HFF-Myc (cell line): ENCODE measurements at regions not wholly inside any gene's neighbourhood (a gene's known extent, or its start where the extent isn't known, plus 50 kb on each side); places are given as distances from the start of the nearest gene placed in this dataset.

Experiments
- DNase-seq: peaks from one replicate; pipeline ENCODE4 v3.0.0-alpha.2; 2011; ENCODE audit warnings: low read depth; ENCODE audit errors: extremely low read depth
- H3K4me3 ChIP-seq: replicated peaks from 2 replicates; pipeline ENCODE4 v1.5.1; 2011; ENCODE audit warnings: low read depth, mild to moderate bottlenecking, control low read depth, low read length
- CTCF ChIP-seq: IDR thresholded peaks from 2 replicates; pipeline ENCODE4 v1.5.1; 2012; ENCODE audit warnings: mild to moderate bottlenecking, low read depth, low read length, control low read depth; ENCODE audit errors: missing control alignments

DNA sequence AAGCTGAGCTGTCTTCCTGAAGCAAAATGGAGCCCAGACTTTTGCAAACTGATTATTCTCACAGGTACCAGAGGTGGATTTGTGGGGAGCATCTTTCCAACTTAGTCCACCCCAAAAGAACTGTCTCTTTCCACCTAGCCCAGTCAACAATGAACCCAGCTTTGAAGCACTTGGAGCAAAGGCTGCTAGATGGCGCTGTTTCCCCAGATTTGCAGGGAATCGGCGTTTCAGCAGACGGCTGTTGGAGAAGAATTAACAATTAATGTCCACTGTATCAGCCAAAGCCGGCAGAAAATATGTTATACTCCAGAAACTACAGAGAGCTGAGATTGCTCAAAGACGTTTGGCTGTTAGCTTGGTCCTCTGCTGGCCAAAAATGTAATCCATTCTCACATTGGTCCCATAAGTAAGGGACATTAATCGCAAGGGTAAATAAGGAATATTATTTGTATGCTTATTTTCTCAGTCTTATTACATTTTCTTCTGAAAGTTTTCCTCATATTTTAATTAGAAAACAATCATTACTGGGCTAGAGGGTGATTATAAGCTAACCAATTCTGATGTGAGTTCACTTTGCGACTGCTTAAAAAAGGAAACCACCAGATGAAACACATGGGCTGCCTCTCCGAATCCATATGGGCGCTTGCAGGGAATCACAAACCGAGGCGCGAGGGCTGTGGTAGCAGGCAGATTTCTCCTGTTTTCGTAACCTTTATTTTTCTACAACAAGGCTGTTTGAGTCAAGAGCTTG lies 423.8 kb upstream of the MEX3C start:
- no peak for DNase-seq
- peak; percentile 32 for TF ChIP-seq CTCF
- H3K4me3 ChIP-seq: no peak overlapping the region

- no peak for DNase-seq
- no peak for TF ChIP-seq CTCF
- H3K4me3 ChIP-seq: no peak overlapping the region
These were observed 424.3 kb upstream of the MEX3C start for GRCh38 chr18:51621864-51622160.

GRCh38 chr18:51622702-51623101 lies 425.2 kb upstream of the MEX3C start:
- no peak overlapping the region for H3K4me3 ChIP-seq
- no peak for DNase-seq
- no peak for TF ChIP-seq CTCF

DNA sequence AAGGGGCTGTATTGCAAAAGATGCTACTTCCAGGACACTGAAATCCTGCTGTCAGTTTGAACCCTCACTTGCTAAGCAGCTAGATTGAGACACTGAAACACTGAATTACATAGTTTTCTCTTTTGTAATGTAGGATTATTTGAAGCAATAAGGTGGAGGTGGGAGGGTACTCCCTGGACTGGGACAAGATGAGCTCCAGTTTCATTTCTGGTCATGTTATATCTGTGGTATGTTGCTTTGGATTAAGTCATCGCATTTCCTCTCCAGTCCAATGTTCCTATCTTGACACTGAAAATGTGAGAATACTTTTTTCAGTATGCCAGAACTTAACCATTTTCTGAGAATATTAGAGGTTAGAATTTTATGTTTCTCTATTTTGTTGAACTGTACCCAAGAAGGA lies 426.2 kb upstream of the MEX3C start:
- no peak for TF ChIP-seq CTCF
- no peak for DNase-seq
- no peak overlapping the region for H3K4me3 ChIP-seq

DNA sequence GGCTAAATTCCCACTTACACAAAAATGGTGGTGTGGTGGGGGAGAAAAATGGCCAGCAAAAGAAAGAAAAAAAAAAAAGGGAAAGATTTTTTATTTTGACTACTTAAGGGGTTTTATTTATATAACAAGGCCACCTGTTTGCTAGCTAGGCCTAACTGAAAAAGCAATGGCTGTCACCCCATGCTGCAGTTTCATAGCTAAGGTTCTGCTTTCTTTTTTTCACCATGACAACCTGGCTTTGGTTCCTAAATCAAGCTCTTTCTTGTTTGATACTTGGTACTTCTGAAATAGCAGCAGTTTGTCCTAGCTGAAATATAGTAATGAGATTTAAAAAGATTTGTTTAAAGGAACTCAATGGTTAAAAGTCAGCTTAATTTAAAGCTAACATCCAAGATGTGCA lies 433.2 kb upstream of the MEX3C start:
- H3K4me3 ChIP-seq: no peak overlapping the region
- TF ChIP-seq CTCF: no peak
- no peak for DNase-seq

DNA sequence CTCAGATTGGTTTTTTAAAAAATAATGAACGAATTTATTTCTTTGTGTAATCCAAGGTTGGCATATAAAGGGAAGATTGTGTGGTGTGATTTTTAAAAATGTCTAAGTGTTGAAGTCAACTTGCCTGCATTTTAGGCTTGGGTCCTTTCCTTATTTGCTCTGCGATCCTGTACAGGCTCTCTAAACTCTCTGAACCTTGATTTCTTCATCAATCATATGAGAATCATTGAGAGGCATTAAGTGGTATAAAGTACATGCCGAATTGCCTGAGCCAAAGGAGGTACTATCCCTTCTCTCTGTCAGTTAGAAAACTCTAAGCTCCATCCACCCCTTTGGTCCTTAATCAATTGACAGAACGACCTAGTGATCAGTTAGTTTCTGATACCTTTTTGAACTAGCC lies 440.4 kb upstream of the MEX3C start:
- no peak overlapping the region for H3K4me3 ChIP-seq
- no peak for DNase-seq
- no peak for TF ChIP-seq CTCF

DNA sequence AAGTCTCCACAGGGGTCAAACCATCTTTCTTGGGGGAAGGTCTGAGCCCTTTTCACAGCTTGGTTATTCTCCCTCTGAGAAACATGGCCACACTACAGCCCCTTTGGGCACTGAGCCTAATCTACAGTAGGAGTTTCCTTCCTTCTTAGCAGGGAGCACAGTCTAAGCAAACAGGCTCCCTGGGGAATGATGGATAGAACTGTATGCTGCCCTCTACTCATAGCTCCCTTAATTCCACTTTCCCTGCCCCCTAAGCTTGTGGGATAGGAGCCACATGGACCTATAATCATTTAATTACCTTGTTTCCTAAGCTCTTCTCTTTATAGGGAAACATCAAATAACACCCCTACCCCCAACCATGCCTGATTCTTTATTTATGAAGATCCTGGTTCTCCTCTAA lies 442.1 kb upstream of the MEX3C start:
- no peak overlapping the region for H3K4me3 ChIP-seq
- DNase-seq: no peak
- no peak for TF ChIP-seq CTCF
